Germinal center (tissue), 1 donor: ENCODE measurements at regions not wholly inside any gene's neighbourhood (a gene's known extent, or its start where the extent isn't known, plus 50 kb on each side); places are given as distances from the start of the nearest gene placed in this dataset.

Experiments used
- DNase-seq: peaks from one replicate; pipeline ENCODE4 v3.0.0; 2012; ENCODE audit warnings: mixed read lengths, low spot score

- no peak for DNase-seq
Measured at GRCh38 chr1:187236676-187237075, 407.9 kb downstream of the PLA2G4A start.

GRCh38 chr1:187237542-187237941 is 408.8 kb downstream of the PLA2G4A start:
- DNase-seq = no peak

GRCh38 chr1:187241971-187242370 is 413.2 kb downstream of the PLA2G4A start:
- DNase-seq = no peak

DNA sequence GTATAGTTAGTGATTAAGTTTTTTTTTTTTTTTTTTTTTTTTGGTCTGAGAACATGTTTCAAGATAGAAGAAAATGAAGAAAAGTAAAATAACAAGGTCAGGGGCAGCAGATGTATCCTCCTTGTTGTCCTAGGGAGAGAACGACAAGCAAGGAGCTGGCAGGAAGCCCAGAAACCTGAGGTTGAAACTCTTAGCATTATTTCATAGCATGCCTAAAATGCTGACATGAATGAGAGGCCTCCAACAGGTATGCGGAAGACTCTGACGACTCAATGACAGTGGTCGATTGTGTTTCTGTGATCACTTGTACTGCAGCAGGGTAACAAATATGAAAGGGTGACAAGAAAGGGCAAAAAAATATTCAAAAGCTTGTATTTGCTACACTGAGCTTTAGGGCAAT is 415.9 kb downstream of the PLA2G4A start:
- no peak for DNase-seq

DNA sequence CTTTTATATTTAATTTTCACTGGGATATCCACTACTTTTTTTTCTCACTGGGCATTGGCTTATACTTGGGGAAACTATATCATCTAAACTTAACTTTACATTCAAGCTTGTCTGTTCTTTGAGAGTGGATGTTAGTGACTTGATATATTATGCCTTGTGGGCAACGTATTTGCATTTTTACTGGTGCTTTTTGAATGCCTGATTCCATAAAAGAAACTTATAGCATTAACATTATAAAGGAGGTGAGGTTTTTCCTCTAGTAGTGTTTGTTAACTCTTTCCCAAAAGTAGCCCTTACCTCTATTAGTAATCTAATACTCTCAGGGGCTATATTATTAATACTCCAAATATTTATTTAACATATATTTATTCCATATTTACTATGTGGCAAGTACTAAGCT is 416.5 kb downstream of the PLA2G4A start:
- DNase-seq = no peak

- DNase-seq = no peak
Measured at GRCh38 chr1:187249196-187249595, 420.4 kb downstream of the PLA2G4A start.

GRCh38 chr1:187252923-187253322 is 424.2 kb downstream of the PLA2G4A start:
- DNase-seq = no peak

GRCh38 chr1:187257476-187257875 is 428.7 kb downstream of the PLA2G4A start:
- DNase-seq = no peak

DNA sequence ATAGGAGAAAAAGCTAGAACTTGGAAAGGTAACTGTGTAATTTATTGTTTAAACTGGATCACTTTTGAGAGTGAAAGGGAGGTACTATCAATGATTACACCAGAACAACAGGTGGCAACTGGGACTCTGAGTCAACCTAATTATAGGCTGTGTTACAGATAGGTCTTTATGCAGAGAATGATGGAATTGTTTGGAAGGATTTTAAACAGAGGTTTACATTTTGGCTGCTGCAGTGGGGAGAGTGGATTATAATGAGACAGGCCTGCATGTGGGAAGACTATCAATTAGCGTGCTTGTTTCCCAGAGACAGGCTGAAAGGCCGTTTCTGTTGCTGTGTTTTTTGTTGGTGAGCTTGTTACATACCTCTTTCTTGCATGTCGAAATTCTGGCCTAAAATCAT is 432.9 kb downstream of the PLA2G4A start:
- DNase-seq = no peak

DNA sequence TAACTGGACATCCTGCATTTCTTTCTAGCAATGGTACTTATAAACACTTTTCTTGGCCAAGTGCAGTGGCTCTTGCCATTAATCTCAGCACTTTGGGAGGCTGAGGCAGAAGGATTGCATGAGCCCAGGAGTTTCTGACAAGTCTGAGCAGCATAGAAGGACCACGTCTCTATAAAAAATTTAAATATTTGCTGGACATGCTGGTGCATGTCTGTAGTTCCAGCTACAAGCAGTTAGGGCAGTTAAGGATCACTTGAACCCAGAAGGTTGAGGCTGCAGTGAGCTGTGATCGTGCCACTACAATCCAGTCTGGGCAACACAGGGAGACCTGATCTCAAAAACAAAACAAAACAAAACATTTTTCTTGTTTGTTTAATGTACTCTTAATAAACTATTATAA is 434.0 kb downstream of the PLA2G4A start:
- no peak for DNase-seq

DNA sequence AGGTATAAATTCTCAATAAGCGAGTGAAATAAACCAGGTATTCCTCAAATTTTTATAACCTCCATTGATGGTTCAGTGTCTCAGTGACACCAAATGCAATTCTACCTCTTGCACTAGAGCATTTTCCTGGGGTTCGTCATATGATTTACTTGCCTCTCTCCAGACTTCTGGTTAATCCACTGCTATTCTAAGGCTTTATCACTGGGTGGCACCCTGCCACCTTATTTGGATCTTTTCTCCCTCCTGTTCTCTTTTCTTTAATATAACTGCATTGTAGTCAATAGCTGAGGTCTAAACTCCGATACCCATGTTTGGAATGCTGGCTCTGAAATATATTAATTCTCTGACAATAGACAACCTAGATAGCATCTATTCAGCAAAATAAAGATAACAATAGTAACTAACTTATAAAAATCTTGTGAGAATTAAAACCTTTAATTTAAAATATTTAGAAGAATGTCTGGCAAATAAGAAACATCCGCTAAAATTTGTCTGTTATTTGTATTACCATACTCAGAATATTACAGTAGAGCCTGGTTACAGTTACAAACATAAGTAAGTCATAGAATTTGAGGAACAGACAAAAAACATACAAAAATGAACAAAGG is 436.4 kb downstream of the PLA2G4A start:
- DNase-seq = no peak

DNA sequence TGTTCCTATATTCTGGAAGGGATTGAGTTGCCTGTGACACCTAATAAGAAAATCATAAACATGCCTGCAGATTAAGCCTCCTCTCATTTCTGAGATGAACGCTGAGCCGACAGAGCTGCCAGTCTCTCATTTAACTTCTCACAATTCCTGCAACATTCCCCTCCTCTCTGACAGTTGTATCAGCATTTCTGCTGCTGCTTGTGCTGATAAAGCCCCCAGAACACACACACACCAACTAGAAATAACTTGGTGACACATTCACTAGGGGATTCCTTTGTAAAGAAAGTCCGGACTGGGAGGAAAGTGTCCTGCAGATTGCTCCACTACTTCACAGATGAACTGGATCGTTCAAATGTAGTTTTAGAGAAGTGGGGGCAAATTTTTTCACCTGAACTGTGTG is 437.3 kb downstream of the PLA2G4A start:
- DNase-seq = no peak

DNA sequence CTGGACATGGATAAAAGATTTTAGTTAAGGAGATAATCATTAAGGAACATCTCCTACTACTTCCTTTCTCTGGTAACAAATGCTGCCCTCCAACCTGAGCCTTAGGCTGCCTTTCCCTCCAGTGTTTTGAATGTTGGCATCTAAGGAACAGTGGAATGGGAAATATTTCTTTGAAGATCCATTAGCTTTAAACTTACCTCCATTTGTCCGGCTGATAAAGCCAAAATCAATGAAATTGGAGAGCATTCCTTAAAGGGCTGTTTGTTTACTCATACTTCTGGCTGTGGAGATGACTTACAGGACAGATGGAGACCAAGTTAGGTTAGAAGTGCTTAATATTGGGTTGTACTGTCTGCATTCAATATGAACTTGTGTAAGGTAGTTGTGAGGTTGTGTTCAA is 439.1 kb downstream of the PLA2G4A start:
- DNase-seq = no peak

DNA sequence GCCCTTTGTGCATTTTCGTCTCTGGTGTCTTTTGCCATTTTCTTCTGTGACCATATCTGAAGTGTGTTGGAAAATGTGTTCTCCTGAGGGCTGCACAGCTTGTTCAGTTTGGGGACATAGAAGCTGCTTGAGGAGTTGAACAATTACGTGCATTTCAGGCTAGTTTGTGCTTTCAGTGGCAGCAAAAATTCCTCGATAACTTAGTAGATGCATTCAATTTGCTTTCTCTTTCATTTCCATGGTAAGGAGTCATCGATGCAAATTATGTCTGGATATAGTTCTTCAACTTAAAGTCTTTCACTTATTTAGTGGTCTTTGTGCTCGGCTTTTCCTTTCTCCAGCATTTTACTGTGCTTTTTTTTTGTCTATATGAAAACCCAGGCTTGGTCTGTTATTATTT is 441.5 kb downstream of the PLA2G4A start:
- DNase-seq = no peak

DNA sequence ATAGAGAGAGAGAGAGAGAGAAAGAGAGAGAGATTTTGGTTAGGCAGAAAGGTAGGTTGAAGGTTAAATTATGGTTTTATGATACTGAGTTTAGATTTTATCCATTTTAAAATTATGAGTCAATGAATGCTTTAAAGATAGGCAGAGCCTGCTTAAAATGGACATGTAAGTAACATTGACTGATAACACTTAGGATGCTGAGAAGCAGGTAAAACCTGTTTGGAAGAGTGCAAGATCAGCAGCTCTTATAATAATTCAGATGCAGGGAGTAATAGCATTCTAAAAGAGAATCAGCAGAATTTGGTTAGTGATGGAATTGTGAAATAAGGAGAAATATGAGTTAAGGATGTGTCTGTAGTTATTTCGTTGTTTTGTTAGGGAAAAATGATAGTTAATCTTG is 446.6 kb downstream of the PLA2G4A start:
- DNase-seq = no peak

DNA sequence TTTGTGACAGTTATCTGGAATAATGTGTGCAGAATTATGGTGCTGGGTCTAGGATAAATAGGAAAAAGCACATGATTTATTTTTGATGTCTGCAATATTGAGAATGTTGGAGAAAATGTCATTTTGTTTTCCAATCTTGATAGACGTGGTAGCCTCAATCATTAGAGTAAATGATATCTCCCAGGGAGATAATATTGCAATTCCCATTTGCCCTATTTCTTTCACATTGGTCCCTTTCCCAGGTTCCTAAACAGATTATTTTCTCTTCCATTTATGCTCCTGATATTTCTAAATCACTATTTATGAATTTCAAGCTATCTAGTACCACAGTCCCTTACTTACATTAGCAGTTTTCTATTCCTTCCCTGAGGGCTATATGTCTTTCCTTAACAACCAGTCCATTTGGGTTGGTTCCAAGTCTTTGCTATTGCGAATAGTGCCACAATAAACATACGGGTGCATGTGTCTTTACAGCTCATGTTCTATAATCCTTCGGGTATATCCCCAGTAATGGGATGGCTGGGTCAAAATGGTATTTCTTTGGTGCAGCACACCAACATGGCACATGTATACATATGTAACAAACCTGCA is 447.3 kb downstream of the PLA2G4A start:
- no peak for DNase-seq

DNA sequence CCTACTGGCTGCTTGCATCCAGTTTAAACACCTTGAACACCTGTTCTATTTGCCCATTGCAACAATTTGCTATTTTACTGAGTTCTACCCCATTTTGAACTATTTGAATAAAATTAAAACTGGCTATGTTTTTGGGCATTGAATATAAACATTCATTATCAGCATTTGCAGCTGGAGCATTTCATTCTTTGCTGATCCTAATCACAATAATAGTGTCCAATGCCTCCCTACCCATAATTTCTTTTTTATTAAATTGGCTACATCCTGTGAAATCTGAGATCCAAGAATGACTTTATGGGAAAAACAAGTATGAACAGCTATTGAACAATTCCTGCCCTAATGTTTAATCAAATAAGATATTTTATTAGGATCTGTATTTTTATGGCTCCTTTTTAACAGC is 447.9 kb downstream of the PLA2G4A start:
- no peak for DNase-seq

DNA sequence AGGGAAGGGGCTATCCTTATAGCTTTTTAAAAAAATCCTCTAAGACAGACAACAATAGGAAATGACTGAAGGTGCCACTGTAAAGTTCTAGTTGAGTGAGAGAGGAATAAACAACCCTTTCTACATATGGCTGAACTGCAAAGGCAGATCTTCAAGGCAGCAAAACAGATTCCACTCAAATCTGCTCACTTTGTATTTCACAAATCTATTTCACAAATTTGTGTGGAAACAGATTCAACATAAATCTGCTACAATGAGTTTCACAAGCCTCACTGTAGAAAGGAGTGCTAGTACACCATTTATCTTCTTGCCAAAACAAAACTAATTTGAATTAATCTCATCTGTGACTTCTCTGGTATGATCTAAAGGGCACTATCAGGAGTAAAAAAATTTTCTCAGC is 451.3 kb downstream of the PLA2G4A start:
- no peak for DNase-seq

GRCh38 chr1:187281085-187281484 is 452.3 kb downstream of the PLA2G4A start:
- DNase-seq = no peak

- no peak for DNase-seq
Measured at GRCh38 chr1:187283984-187284383, 455.2 kb downstream of the PLA2G4A start.

DNA sequence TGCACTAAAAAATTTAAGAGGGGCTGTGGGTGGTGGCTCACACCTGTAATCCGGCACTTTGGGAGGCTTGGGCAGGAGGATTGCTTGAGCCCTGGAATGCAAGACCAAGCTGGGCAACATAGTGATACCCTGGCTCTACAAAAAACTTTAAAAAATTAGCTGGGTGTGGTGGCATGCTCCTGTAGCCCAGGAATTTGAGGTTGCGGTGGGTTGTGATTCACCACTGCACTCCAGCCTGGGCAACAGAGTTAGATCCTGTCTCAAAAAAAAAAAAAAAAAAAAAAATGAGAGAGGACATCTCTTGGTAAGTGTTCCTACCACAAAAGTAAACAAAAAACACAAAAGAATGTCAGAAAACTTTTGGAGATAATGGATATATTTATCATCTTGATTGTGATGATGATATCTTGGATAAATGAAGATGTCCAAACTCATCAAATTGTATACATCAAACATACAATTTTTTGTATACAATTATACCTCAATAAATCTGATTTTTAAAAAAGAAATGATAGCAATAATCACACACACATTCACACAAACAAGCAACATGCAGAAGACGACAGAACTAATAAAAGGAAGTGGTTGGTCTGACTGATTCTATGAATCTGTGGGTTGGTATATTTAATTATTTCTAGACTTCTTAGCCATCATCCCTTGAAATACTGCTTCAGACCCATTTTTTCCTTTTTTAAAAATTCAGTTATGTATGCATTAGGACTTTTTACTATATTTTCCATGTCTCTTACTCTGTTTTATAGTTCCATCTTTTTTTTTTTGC is 465.9 kb downstream of the PLA2G4A start:
- no peak for DNase-seq

DNA sequence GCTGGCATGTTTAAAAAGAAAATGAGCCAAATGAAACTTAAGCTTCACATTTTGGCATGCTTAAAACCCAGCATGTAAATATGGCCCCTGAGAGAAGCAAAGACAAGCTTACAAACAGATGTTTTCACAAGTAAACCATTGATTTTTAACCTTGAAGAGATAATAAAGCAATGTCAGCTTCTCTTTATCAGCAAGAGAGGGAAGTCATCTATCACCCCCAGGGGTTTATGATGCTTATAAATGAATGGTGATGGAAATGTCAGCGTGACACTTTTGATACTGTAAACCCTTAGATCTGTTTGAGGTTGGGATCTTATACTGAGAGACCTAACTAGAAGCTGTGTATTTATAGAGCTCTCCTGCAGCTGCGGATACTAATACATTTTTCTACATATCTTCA is 471.3 kb downstream of the PLA2G4A start:
- DNase-seq = no peak

- DNase-seq = no peak
Measured at GRCh38 chr1:187306710-187307415, 478.1 kb downstream of the PLA2G4A start.
